B cell (primary cell): ENCODE measurements at regions not wholly inside any gene's neighbourhood (a gene's known extent, or its start where the extent isn't known, plus 50 kb on each side); places are given as distances from the start of the nearest gene placed in this dataset.
"Not testable (repeated sequence)": the region's sequence is repeated elsewhere in the genome, so short reads cannot be mapped to it uniquely, and the experiment has no call there.

Source experiments
- ATAC-seq: fragments of 200-7000 bp; cut with Tn5 transposase; one replicate; pipeline ENCODE4 v1.10.0; 2021; ENCODE audit warnings: low read depth, mild to moderate bottlenecking, moderate number of reproducible peaks, moderate library complexity
- CTCF ChIA-PET: fragments of 350-600 bp; sonication (Branson Sonifier 250); formaldehyde crosslinking; loops from one replicate; lab custom pipeline; 2021; ENCODE audit warnings: antibody characterized with exemption, inconsistent platforms; lab: Charles Lee
- POLR2A ChIA-PET: fragments of 350-600 bp; sonication (Branson Sonifier 250); formaldehyde crosslinking; loops from one replicate; lab custom pipeline; 2021; ENCODE audit warnings: antibody characterized with exemption; lab: Charles Lee
- DNase-seq: peaks from one replicate; pipeline ENCODE4 v3.0.0; 2013
- H2AFZ ChIP-seq: 2 replicates; pipeline ENCODE4 v1.6.1; 2012; ENCODE audit warnings: mild to moderate bottlenecking, low read depth, low read length; ENCODE audit not compliant: insufficient read depth, poor library complexity, severe bottlenecking
- H3K27ac ChIP-seq, 2 donors: 1 replicate in 1 of 2; 2 replicates in 1 of 2; pipeline ENCODE4 v1.5.1; 2012 to 2013; ENCODE audit warnings: low read length in 2 of 2, mild to moderate bottlenecking in 2 of 2, moderate library complexity in 1 of 2
- H3K27me3 ChIP-seq, 4 experiments: fragments of 200-600 bp in 1 of 4; sonication (generic) in 1 of 4; replicated peaks in 1 of 4; 1 replicate in 2 of 4; 2 replicates in 2 of 4; pipeline versions ENCODE4 v1.6.1 to v1.7.0; 2013 to 2016; ENCODE audit warnings: low read length in 3 of 4, mild to moderate bottlenecking in 2 of 4, mixed read lengths in 1 of 4, moderate library complexity in 1 of 4; ENCODE audit not compliant: insufficient read depth in 4 of 4, control insufficient read depth in 3 of 4; ENCODE audit errors: control extremely low read depth in 1 of 4
- H3K36me3 ChIP-seq, 2 experiments: replicated peaks in 1 of 2; 1 replicate in 1 of 2; 2 replicates in 1 of 2; pipeline versions ENCODE4 v1.6.1 to v1.7.1; 2013; ENCODE audit warnings: low read length in 1 of 2; ENCODE audit not compliant: insufficient read depth in 2 of 2, control insufficient read depth in 1 of 2; ENCODE audit errors: control extremely low read depth in 1 of 2, extremely low read depth in 1 of 2
- H3K4me1 ChIP-seq, 2 donors: fragments of 200-600 bp in 1 of 2; sonication (generic) in 1 of 2; 1 replicate in 1 of 2; 2 replicates in 1 of 2; pipeline versions ENCODE4 v1.5.1 to v1.6.1; 2013 to 2017; ENCODE audit warnings: low read length in 2 of 2; ENCODE audit not compliant: control insufficient read depth in 2 of 2, insufficient read depth in 2 of 2
- H3K4me2 ChIP-seq: replicated peaks from 2 replicates; pipeline ENCODE3; 2012; ENCODE audit warnings: mild to moderate bottlenecking, low read depth, low read length; ENCODE audit not compliant: poor library complexity, severe bottlenecking
- H3K4me3 ChIP-seq, 5 experiments: fragments of 200-600 bp in 1 of 5; sonication (generic) in 1 of 5; 1 replicate in 3 of 5; 2 replicates in 2 of 5; pipeline versions ENCODE4 v1.5.1 to v1.7.0; 2011 to 2016; ENCODE audit warnings: low read length in 4 of 5, mild to moderate bottlenecking in 4 of 5, low read depth in 2 of 5, control low read depth in 1 of 5, moderate library complexity in 1 of 5; ENCODE audit not compliant: insufficient read depth in 1 of 5; ENCODE audit errors: control extremely low read depth in 1 of 5, extremely low read depth in 1 of 5
- H3K79me2 ChIP-seq: fragments of 200-600 bp; sonication (generic); one replicate; pipeline ENCODE4 v1.6.0; 2016; ENCODE audit warnings: low read length; ENCODE audit not compliant: control insufficient read depth, insufficient read depth
- H3K9ac ChIP-seq: fragments of 200-600 bp; sonication (generic); 2 replicates; pipeline ENCODE4 v1.6.1; 2017; ENCODE audit warnings: mild to moderate bottlenecking, low read length, moderate library complexity
- H3K9me3 ChIP-seq, 3 donors: one replicate each; pipeline versions ENCODE4 v1.6.1 to v1.7.1; 2013; ENCODE audit warnings: low read length in 2 of 3; ENCODE audit not compliant: control insufficient read depth in 2 of 3, insufficient read depth in 1 of 3; ENCODE audit errors: control extremely low read depth in 1 of 3
- H4K20me1 ChIP-seq: 2 replicates; pipeline ENCODE4 v1.6.0; 2012; ENCODE audit warnings: mild to moderate bottlenecking, low read length; ENCODE audit not compliant: insufficient read depth, control insufficient read depth, poor library complexity, severe bottlenecking
- H3K27ac Mint-ChIP-seq: one replicate; pipeline ENCODE4 v1.8.0; 2021; ENCODE audit warnings: mixed read lengths
- H3K27me3 Mint-ChIP-seq: one replicate; pipeline ENCODE4 v1.8.0; 2021; ENCODE audit warnings: mixed read lengths
- H3K4me1 Mint-ChIP-seq: one replicate; pipeline ENCODE4 v1.8.0; 2021; ENCODE audit warnings: mixed read lengths
- H3K4me3 Mint-ChIP-seq: one replicate; pipeline ENCODE4 v1.8.0; 2021; ENCODE audit warnings: mixed read lengths
- H3K9me3 Mint-ChIP-seq: one replicate; pipeline ENCODE4 v1.8.0; 2022; ENCODE audit warnings: mixed read lengths; ENCODE audit not compliant: insufficient read depth
- CTCF ChIP-seq: fragments of 200-600 bp; IDR thresholded peaks from one replicate; pipeline ENCODE4 v1.8.0; 2022; ENCODE audit warnings: antibody characterized with exemption, mild to moderate bottlenecking
- EZH2 ChIP-seq: IDR thresholded peaks from 2 replicates; pipeline ENCODE4 v1.6.1; 2012; ENCODE audit warnings: borderline replicate concordance, low read depth, mild to moderate bottlenecking, moderate library complexity, low read length; ENCODE audit not compliant: insufficient read depth, poor library complexity, severe bottlenecking
- WGBS: methylation state at CpG from one replicate; pipeline ENCODE4 v1.1.5; 2013; ENCODE audit warnings: missing lambda C conversion rate; ENCODE audit not compliant: insufficient coverage; 5-methylcytosine and 5-hydroxymethylcytosine counted together
- intact Hi-C: fragments of 100-400 bp; cut with micrococcal nuclease; formaldehyde crosslinking; loops from one replicate; pipeline ENCODE4 v1.10.0; 2022

GRCh38 chr3:125683067-125683829, 88.0 kb upstream of the OSBPL11 start:
- no peaks in the 10 kb centered on the region for H3K9me3 Mint-ChIP-seq
- H3K79me2 ChIP-seq: no peaks in the 10 kb centered on the region
- no peak overlapping the region for H2AFZ ChIP-seq
- ATAC-seq (no peak), DNase-seq (no peak)
- no peaks in the 10 kb centered on the region for H4K20me1 ChIP-seq
- TF ChIP-seq CTCF: no peak
- TF ChIP-seq EZH2: no peak
- WGBS: 85% methylated on average over 7 of the region's 9 CpGs
- ChIA-PET POLR2A (no interaction called here), CTCF (no interaction called here)
- H3K27me3 Mint-ChIP-seq: peaks cover 4% of the 10 kb centered on the region
- no peak overlapping the region for H3K4me3 ChIP-seq
- no peaks in the 10 kb centered on the region for H3K36me3 ChIP-seq
- no peak overlapping the region for H3K4me3 Mint-ChIP-seq
- H3K27ac ChIP-seq: no peak overlapping the region
- H3K4me1 ChIP-seq: no peaks in the 10 kb centered on the region
- no peaks in the 10 kb centered on the region for H3K4me1 Mint-ChIP-seq
- H3K27me3 ChIP-seq: no peaks in the 10 kb centered on the region
- H3K27ac Mint-ChIP-seq: no peak overlapping the region
- no peak overlapping the region for H3K9ac ChIP-seq
- no peaks in the 10 kb centered on the region for H3K9me3 ChIP-seq
- no peak overlapping the region for H3K4me2 ChIP-seq
- intact Hi-C loops: no loop called here

- peaks cover 4% of the 10 kb centered on the region for H3K27me3 Mint-ChIP-seq
- TF ChIP-seq EZH2 (no peak), CTCF (no peak)
- no peaks in the 10 kb centered on the region for H3K79me2 ChIP-seq
- DNase-seq: no peak
- no peaks in the 10 kb centered on the region for H4K20me1 ChIP-seq
- ChIA-PET CTCF (no interaction called here), POLR2A (no interaction called here)
- no peak overlapping the region for H2AFZ ChIP-seq
- H3K4me3 Mint-ChIP-seq: no peak overlapping the region
- no peak overlapping the region for H3K27ac ChIP-seq
- H3K4me1 Mint-ChIP-seq: no peaks in the 10 kb centered on the region
- H3K36me3 ChIP-seq: no peaks in the 10 kb centered on the region
- H3K9me3 Mint-ChIP-seq: no peaks in the 10 kb centered on the region
- ATAC-seq: no peak
- no peak overlapping the region for H3K4me3 ChIP-seq
- WGBS: 58% methylated on average over 11 of the region's 11 CpGs
- no peak overlapping the region for H3K4me2 ChIP-seq
- H3K9me3 ChIP-seq: no peaks in the 10 kb centered on the region
- no peaks in the 10 kb centered on the region for H3K4me1 ChIP-seq
- no peaks in the 10 kb centered on the region for H3K27me3 ChIP-seq
- no peak overlapping the region for H3K9ac ChIP-seq
- no peak overlapping the region for H3K27ac Mint-ChIP-seq
- intact Hi-C loops: no loop called here
Measured at GRCh38 chr3:125684199-125684598, 88.9 kb upstream of the OSBPL11 start.

- H3K9ac ChIP-seq, H3K27me3 Mint-ChIP-seq, H4K20me1 ChIP-seq, H3K4me2 ChIP-seq, H3K79me2 ChIP-seq, H3K4me3 ChIP-seq, H3K27ac Mint-ChIP-seq, H3K27me3 ChIP-seq, H2AFZ ChIP-seq, H3K9me3 Mint-ChIP-seq, H3K4me1 ChIP-seq, H3K4me1 Mint-ChIP-seq, H3K9me3 ChIP-seq, CTCF ChIA-PET, DNase-seq, POLR2A ChIA-PET, ATAC-seq, H3K27ac ChIP-seq, H3K36me3 ChIP-seq, H3K4me3 Mint-ChIP-seq, intact Hi-C loops: not testable (repeated sequence)
- WGBS: no CpG with 5 or more reads among the region's 2 CpGs
Measured at GRCh38 chr3:125685741-125686140, 90.4 kb upstream of the OSBPL11 start.
